Ovary (tissue), 7 donors: ENCODE measurements at regions not wholly inside any gene's neighbourhood (a gene's known extent, or its start where the extent isn't known, plus 50 kb on each side); places are given as distances from the start of the nearest gene placed in this dataset.

Experiments
- DNase-seq, 5 donors: peaks; one replicate each; pipeline ENCODE4 v3.0.0-alpha.2; 2019 to 2020
- H3K27ac ChIP-seq, 2 donors: fragments of 200-600 bp; one replicate each; pipeline versions ENCODE4 v1.5.1 to v1.8.0; 2019 to 2022
- H3K27me3 ChIP-seq: fragments of 200-600 bp; one replicate; pipeline ENCODE4 v1.8.0; 2022
- H3K36me3 ChIP-seq: fragments of 200-600 bp; sonication (generic); one replicate; pipeline ENCODE4 v1.5.1; 2019
- H3K4me1 ChIP-seq: one replicate; pipeline ENCODE4 v1.8.1; 2013; ENCODE audit warnings: mild to moderate bottlenecking, moderate library complexity; ENCODE audit not compliant: insufficient read depth
- H3K4me3 ChIP-seq: fragments of 200-600 bp; sonication (generic); one replicate; pipeline ENCODE4 v1.5.1; 2017
- H3K9me3 ChIP-seq, 2 donors: fragments of 200-600 bp in 1 of 2; sonication (generic) in 1 of 2; one replicate each; pipeline versions ENCODE4 v1.5.1 to v1.8.1; 2013 to 2019; ENCODE audit warnings: mild to moderate bottlenecking in 1 of 2, moderate library complexity in 1 of 2
- EP300 ChIP-seq: sonication (generic); formaldehyde crosslinking; IDR thresholded peaks from one replicate; pipeline ENCODE4 v1.6.1; 2017; ENCODE audit warnings: antibody characterized with exemption
- POLR2A ChIP-seq: fragments of 450-650 bp; IDR thresholded peaks from one replicate; pipeline ENCODE4 v1.6.1; 2017; ENCODE audit warnings: antibody characterized with exemption, mild to moderate bottlenecking, moderate library complexity
- WGBS, 3 donors: extraction: QIAGEN DNeasy Blood & Tissue Kit in 1 of 3; methylation state at CpG; one replicate each; pipeline versions ENCODE4 v1.1.5 to v1.1.7; 2013 to 2017; 5-methylcytosine and 5-hydroxymethylcytosine counted together
- intact Hi-C, 4 donors: fragments of 100-400 bp; cut with DNase I; formaldehyde crosslinking; loops; one replicate each; pipeline versions ENCODE4 v1.11.0 to v1.15.1; 2022 to 2023
- TF ChIP-seq, protein P1 (sequence below), 3 donors: fragments of 450-650 bp in 2 of 3; fragments of 200-600 bp in 1 of 3; IDR thresholded peaks; one replicate each; pipeline versions ENCODE4 v1.5.1 to v1.8.0; 2016 to 2022; ENCODE audit warnings: antibody characterized with exemption in 3 of 3, mild to moderate bottlenecking in 1 of 3
- donor health status: DM: no; HTN: no; CAD: no; lungs with moderate emphysema.
- donor health status: DM: no; HTN: no; CAD: no.
- donor health status: Bipolar disorder and iron deficiency.
- donor health status: DM: no; HTN: no; CAD: no.
- donor health status: DM: yes; HTN: yes; CAD: no.

DNA sequence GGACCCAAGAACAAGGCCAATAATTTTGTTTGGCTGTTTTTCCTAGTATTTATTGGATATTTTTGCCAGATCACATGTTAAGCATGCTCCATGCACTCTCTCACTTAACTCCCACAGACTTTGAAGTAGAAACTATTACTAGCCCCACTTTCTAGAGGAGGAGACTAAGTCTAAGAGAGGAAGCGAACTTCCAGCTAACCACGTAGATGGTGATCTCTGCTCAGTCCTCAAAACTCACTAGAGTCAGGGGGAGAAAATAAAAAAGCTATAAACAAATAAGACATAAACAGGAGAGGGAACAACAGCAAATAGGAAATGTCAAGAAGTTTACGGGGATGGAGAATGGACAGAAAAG, 481.0 kb upstream of the PROK2 start:
- Histone ChIP-seq H3K9me3 (no peaks in the 10 kb centered on the region), H3K27ac (no peak overlapping the region), H3K4me1 (peaks cover 24% of the 10 kb centered on the region), H3K27me3 (no peaks in the 10 kb centered on the region), H3K36me3 (no peaks in the 10 kb centered on the region), H3K4me3 (no peak overlapping the region)
- no peak for DNase-seq
- intact Hi-C loops, result no loop called here
- 53 to 63% (median 58%) methylated on average over 3 of the region's 3 CpGs for WGBS, 3 donors
- TF ChIP-seq, protein P1, sequence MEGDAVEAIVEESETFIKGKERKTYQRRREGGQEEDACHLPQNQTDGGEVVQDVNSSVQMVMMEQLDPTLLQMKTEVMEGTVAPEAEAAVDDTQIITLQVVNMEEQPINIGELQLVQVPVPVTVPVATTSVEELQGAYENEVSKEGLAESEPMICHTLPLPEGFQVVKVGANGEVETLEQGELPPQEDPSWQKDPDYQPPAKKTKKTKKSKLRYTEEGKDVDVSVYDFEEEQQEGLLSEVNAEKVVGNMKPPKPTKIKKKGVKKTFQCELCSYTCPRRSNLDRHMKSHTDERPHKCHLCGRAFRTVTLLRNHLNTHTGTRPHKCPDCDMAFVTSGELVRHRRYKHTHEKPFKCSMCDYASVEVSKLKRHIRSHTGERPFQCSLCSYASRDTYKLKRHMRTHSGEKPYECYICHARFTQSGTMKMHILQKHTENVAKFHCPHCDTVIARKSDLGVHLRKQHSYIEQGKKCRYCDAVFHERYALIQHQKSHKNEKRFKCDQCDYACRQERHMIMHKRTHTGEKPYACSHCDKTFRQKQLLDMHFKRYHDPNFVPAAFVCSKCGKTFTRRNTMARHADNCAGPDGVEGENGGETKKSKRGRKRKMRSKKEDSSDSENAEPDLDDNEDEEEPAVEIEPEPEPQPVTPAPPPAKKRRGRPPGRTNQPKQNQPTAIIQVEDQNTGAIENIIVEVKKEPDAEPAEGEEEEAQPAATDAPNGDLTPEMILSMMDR (IDR thresholded peaks at IDR 0.05), result no peak
- no peak for TF ChIP-seq EP300
- no peak for TF ChIP-seq POLR2A

DNA sequence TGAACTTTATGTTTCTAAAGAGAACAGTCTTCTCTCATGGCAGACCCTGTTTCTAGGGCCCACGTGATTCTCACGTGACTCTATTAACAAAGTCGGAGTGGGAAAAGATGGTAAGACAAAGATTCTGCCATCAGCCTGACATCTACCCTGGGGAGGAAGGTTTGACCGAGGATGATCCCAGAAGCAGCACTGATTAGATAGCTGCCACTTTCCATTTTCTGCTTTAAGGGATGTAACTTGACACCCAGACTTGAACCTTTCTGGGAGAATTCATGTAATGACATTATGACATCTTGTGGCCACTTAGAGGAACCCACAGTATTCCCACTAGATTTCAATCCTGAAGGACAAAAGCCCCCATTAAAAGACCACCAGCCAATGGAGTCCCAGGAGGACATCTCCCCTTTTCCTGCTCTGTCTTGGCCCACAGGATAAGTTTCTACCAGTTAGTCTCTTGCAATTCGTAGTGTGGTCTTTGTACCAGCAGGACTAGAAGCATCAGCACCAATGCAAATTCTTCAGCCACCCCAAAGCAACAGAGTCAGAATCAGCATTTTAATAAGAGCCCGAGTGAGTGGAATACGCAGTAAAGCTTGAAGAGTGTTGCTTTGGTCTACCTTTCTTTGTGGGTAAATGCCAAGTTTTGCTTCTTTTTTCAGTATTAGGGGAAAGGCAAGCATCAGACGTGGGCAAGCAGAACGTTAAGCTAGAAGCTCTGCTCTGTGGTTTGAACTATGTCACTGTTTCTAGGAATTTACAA, 480.5 kb upstream of the PROK2 start:
- Histone ChIP-seq H3K36me3 (no peaks in the 10 kb centered on the region), H3K9me3 (no peaks in the 10 kb centered on the region), H3K27me3 (no peaks in the 10 kb centered on the region), H3K27ac (no peak overlapping the region), H3K4me3 (no peak overlapping the region), H3K4me1 (peaks cover 23% of the 10 kb centered on the region)
- no peak for DNase-seq
- WGBS, 3 donors, result 55 to 68% (median 65%) methylated on average over 9 of the region's 9 CpGs
- TF ChIP-seq POLR2A, result no peak
- TF ChIP-seq, protein P1 (IDR thresholded peaks at IDR 0.05), result no peak
- no peak for TF ChIP-seq EP300
- intact Hi-C loops, result no loop called here

GRCh38 chr3:72263223-72263990, 478.5 kb upstream of the PROK2 start:
- Histone ChIP-seq H3K4me3 (no peak overlapping the region), H3K36me3 (no peaks in the 10 kb centered on the region), H3K4me1 (peaks cover 11% of the 10 kb centered on the region), H3K9me3 (no peaks in the 10 kb centered on the region), H3K27me3 (no peaks in the 10 kb centered on the region), H3K27ac (no peak overlapping the region)
- TF ChIP-seq, protein P1 (IDR thresholded peaks at IDR 0.05), result no peak
- no peak for TF ChIP-seq POLR2A
- TF ChIP-seq EP300, result no peak
- WGBS, 3 donors, result 79 to 85% (median 79%) methylated on average over 4 of the region's 4 CpGs
- intact Hi-C loops, result no loop called here
- DNase-seq, result no peak

DNA sequence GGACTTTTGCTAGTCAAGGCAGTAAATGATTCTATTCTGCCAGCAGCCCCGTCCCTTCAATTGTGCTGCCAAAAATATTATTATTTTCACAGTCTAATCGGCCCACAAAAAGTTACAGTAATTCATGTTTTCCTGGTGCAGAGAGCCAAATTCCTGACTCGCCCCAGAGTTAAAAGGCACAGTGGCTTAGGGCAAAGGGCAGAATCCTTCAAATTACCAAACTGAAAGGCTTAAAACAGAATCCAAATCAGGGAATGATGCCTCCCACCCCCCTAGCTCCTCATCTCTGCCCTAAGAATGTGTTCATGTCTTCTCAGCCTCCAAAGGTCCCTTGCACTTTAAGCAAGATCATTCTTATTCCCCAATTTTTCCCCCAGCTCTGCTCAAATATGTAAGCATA, 477.8 kb upstream of the PROK2 start:
- DNase-seq, result no peak
- Histone ChIP-seq H3K36me3 (no peaks in the 10 kb centered on the region), H3K4me3 (no peak overlapping the region), H3K27ac (no peak overlapping the region), H3K4me1 (peaks cover 9% of the 10 kb centered on the region), H3K9me3 (no peaks in the 10 kb centered on the region), H3K27me3 (no peaks in the 10 kb centered on the region)
- intact Hi-C loops, result no loop called here
- 4 to 8% (median 5%) methylated on average over 3 of the region's 3 CpGs for WGBS, 3 donors
- TF ChIP-seq, protein P1 (IDR thresholded peaks at IDR 0.05), result no peak
- TF ChIP-seq EP300 (no peak), POLR2A (no peak)
